WERI-Rb-1 (cell line): ENCODE measurements at regions not wholly inside any gene's neighbourhood (a gene's known extent, or its start where the extent isn't known, plus 50 kb on each side); places are given as distances from the start of the nearest gene placed in this dataset.
"Not testable (repeated sequence)": the region's sequence is repeated elsewhere in the genome, so short reads cannot be mapped to it uniquely, and the experiment has no call there.

Experiments used
- DNase-seq: peaks from one replicate; pipeline ENCODE4 v3.0.0-alpha.2; 2020
- H3K27ac ChIP-seq: fragments of 250-450 bp; sonication (Bioruptor Pico); 2 replicates; pipeline ENCODE4 v1.5.1; 2020; ENCODE audit warnings: mild to moderate bottlenecking, moderate library complexity
- H3K27me3 ChIP-seq: fragments of 250-450 bp; sonication (Bioruptor Pico); 2 replicates; pipeline ENCODE4 v1.5.1; 2021; ENCODE audit warnings: mild to moderate bottlenecking, low read depth, moderate library complexity; ENCODE audit not compliant: insufficient read depth, severe bottlenecking
- H3K36me3 ChIP-seq: fragments of 250-450 bp; sonication (Bioruptor Pico); 2 replicates; pipeline ENCODE4 v1.5.1; 2020; ENCODE audit warnings: mild to moderate bottlenecking, moderate library complexity
- H3K4me3 ChIP-seq: 2 replicates; pipeline ENCODE4 v1.5.1; 2011; ENCODE audit warnings: low read depth, mild to moderate bottlenecking, control low read depth, low read length
- H3K9me3 ChIP-seq: fragments of 250-450 bp; sonication (Bioruptor Pico); 2 replicates; pipeline ENCODE4 v1.5.1; 2021; ENCODE audit warnings: mild to moderate bottlenecking, moderate library complexity; ENCODE audit not compliant: severe bottlenecking
- TF ChIP-seq, protein P1 (sequence below): IDR thresholded peaks from 2 replicates; pipeline ENCODE4 v1.5.1; 2011; ENCODE audit warnings: low read depth, mild to moderate bottlenecking, control low read depth, inconsistent platforms, low read length

DNA sequence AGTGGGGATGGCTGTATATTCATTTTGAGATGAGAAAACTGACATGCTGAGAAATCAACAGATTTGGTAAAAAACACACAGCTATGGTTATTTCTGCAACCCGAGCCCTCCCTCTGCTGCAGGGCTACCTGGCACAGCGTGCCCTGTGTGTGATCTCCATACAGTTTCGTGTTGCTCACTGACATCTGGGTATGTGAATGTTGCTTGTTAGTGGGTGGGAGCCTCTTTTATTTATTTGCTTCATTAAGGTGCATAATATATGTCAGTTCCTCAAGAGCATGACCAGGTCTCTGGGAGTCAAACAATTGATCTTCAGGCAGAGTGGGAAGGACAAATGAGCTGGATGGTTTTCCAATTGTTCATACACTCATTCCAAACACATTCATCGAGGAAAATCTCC is 139.1 kb upstream of the FHL2 start:
- H3K27ac ChIP-seq, result no peak overlapping the region
- H3K9me3 ChIP-seq, result no peaks in the 10 kb centered on the region
- DNase-seq, result no peak
- TF ChIP-seq, protein P1, sequence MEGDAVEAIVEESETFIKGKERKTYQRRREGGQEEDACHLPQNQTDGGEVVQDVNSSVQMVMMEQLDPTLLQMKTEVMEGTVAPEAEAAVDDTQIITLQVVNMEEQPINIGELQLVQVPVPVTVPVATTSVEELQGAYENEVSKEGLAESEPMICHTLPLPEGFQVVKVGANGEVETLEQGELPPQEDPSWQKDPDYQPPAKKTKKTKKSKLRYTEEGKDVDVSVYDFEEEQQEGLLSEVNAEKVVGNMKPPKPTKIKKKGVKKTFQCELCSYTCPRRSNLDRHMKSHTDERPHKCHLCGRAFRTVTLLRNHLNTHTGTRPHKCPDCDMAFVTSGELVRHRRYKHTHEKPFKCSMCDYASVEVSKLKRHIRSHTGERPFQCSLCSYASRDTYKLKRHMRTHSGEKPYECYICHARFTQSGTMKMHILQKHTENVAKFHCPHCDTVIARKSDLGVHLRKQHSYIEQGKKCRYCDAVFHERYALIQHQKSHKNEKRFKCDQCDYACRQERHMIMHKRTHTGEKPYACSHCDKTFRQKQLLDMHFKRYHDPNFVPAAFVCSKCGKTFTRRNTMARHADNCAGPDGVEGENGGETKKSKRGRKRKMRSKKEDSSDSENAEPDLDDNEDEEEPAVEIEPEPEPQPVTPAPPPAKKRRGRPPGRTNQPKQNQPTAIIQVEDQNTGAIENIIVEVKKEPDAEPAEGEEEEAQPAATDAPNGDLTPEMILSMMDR, result no peak
- no peak overlapping the region for H3K4me3 ChIP-seq
- no peaks in the 10 kb centered on the region for H3K27me3 ChIP-seq
- no peaks in the 10 kb centered on the region for H3K36me3 ChIP-seq

DNA sequence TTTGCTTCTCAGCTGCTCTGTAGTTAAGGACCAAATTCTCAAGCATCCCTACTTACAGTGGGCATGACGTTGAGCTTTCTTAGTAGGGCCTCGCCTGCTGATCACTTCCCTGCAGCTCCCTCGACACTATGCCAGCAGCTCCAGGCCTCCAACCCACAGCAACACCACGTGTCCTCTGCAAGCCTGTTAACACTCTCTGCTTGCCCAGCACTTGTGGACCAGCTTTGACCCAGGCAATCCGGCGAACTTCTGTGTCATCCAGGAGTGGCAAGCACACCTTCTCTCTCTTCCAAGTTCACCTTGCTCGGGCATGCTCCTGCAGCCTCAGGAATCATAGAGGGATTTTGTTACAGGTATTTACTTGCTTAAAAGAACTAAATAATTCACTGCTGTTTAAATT is 138.6 kb upstream of the FHL2 start:
- no peak overlapping the region for H3K27ac ChIP-seq
- DNase-seq, result no peak

DNA sequence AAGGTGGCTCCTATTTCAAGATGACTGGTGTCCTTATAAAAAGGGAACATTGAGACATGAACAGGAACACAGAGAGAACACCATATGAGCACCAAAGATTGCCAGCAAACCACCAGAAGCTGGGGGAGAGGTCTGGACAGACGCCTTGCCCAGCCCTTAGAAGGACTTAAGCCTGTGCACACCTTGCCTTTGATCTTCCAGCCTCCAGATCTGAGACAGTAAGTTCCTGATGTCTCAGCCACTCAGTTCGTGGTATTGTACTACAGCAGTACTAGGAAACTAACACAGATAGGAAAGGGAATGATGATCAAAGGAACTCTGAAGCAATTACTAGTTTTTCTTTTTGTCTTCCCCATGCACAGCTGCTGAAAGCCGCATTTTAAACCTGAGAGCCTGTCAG is 137.3 kb upstream of the FHL2 start:
- no peaks in the 10 kb centered on the region for H3K9me3 ChIP-seq
- no peak overlapping the region for H3K4me3 ChIP-seq
- no peak for DNase-seq
- no peaks in the 10 kb centered on the region for H3K27me3 ChIP-seq
- no peaks in the 10 kb centered on the region for H3K36me3 ChIP-seq
- TF ChIP-seq, protein P1, result no peak
- no peak overlapping the region for H3K27ac ChIP-seq

More for the DNA sequence above, 138.6 kb upstream of the FHL2 start:
- TF ChIP-seq, protein P1, result no peak
- Histone ChIP-seq H3K36me3 (no peaks in the 10 kb centered on the region), H3K27me3 (no peaks in the 10 kb centered on the region), H3K4me3 (no peak overlapping the region), H3K9me3 (no peaks in the 10 kb centered on the region)

DNA sequence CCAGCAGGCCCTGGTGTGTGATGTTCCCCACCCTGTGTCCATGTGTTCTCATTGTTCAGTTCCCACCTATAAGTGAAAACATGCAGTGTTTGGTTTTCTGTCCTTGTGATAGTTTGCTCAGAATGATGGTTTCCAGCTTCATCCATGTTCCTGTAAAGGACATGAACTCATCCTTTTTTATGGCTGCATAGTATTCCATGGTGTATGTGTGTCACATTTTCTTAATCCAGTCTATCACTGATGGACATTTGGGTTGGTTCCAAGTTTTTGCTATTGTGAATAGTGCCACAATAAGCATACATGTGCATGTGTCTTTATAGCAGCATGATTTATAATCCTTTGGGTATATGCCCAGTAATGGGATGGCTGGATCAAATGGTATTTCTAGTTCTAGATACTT is 130.4 kb upstream of the FHL2 start:
- H3K27me3 ChIP-seq, H3K27ac ChIP-seq, H3K9me3 ChIP-seq, DNase-seq, H3K36me3 ChIP-seq, H3K4me3 ChIP-seq: not testable (repeated sequence)

DNA sequence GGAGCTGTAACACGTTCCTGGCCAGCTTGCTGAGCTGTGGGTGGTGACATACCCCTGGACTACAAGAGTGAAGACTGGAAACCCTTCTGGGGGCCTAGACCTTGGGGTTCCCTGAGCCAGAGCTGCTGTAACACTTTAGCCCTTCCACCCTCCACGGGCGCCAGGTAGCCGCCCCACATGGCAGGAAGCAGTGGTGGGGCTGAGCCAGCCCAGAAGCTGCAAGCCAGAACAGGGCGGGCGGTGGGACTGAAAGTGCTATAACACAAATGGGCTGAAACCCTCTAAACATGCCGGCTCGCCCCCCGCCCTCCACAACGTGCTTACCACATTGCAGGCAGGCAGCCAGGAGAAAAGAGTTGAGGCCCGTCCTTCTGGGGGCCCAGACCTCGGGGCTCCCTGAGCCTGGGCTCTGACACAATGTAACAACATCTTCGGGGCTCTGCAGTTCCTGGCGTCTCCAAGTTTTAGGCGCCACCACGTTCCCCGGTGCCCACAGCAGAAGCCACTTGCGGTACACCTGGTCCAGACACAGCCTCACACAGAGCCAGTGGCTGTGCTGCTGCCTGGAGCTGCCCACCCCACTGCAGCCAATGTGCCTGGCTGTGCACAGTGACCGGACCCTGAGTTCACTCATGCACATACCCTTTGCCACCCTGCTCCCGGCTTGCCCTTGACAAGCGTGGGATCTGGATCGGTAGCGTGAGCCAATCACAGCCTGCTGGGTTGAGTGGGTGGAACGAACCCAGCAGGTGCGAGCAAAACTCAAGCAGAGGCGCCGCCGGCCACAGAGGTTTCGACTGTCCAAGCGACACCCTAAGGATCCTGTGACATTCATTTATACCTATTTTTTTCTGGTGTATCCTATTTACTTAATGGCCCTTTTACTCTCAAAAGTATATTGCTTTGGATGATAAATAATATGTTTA is 127.4 kb upstream of the FHL2 start:
- Histone ChIP-seq H3K4me3 (no peak overlapping the region), H3K9me3 (peaks cover 2% of the 10 kb centered on the region), H3K27ac (no peak overlapping the region), H3K36me3 (no peaks in the 10 kb centered on the region), H3K27me3 (no peaks in the 10 kb centered on the region)
- no peak for DNase-seq
- TF ChIP-seq, protein P1, result no peak

DNA sequence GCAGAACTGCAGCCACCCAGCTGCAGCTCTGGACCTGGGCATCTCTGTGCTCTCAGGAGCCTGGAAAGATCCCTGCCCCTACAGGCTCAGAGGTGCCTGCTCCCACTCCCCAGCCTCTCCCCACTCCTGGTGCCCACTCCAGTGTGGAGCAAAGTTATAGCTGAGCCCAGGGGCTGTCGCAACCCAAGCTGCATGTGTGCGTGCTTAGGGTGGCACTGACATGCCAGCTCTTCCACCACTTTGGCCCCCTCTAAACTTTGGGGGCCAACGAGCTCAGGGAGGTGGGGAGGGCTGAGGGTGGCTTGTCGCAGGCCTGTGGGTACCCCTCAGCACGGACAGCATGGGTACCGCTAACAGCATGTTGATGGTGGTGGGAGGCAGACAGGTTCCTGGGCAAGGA is 126.3 kb upstream of the FHL2 start:
- no peak overlapping the region for H3K27ac ChIP-seq

More for the DNA sequence above, 126.3 kb upstream of the FHL2 start:
- no peak for DNase-seq
- Histone ChIP-seq H3K9me3 (peaks cover 2% of the 10 kb centered on the region), H3K36me3 (no peaks in the 10 kb centered on the region), H3K27me3 (no peaks in the 10 kb centered on the region), H3K4me3 (no peak overlapping the region)
- TF ChIP-seq, protein P1, result no peak
